ENCODE measurements at regions not wholly inside any gene's neighbourhood (a gene's known extent, or its start where the extent isn't known, plus 50 kb on each side); places are given as distances from the start of the nearest gene placed in this dataset.
"Not testable (repeated sequence)": the region's sequence is repeated elsewhere in the genome, so short reads cannot be mapped to it uniquely, and the experiment has no call there.

GRCh38 chr9:22170556-22170955, 161.5 kb upstream of the CDKN2B start:
- DNase-seq (ENCODE audit: low read depth), result no peak

DNA sequence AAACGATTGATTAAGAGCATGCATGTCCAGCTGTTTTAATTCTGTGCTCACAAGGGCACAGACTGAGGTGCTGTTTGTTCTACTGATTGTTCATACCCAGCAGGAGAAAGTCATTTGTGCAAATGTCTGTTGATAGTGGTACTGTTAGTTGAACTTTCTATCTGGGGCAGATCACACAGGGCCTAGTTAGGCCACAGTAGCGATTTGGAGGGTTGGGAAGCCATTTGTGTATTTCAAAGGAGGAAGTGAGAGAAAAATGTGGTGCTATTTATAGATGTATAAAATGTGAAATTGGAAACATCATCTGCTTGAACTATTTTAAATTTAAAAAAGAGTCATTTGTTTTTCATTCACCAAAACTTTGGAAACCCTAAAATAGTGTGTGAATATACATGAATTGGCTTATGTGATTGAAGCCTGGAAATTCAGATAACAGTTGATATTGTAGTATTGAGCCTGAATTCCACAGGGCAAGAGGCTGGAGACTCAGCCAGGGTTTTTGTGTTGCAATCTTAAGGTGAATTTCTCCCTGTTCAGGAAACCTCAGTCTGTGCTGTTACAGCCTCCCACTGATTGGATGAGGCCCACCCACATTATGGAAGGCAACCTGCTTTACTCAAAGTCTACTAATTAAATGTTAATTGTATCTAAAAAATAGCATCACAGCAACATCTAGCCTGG, 162.0 kb upstream of the CDKN2B start:
- no peak for DNase-seq (ENCODE audit: low read depth)

- DNase-seq (ENCODE audit: low read depth), result no peak
These were observed 162.6 kb upstream of the CDKN2B start for GRCh38 chr9:22171691-22172090.

- DNase-seq (ENCODE audit: low read depth), result no peak
These were observed 164.8 kb upstream of the CDKN2B start for GRCh38 chr9:22173908-22174307.

DNA sequence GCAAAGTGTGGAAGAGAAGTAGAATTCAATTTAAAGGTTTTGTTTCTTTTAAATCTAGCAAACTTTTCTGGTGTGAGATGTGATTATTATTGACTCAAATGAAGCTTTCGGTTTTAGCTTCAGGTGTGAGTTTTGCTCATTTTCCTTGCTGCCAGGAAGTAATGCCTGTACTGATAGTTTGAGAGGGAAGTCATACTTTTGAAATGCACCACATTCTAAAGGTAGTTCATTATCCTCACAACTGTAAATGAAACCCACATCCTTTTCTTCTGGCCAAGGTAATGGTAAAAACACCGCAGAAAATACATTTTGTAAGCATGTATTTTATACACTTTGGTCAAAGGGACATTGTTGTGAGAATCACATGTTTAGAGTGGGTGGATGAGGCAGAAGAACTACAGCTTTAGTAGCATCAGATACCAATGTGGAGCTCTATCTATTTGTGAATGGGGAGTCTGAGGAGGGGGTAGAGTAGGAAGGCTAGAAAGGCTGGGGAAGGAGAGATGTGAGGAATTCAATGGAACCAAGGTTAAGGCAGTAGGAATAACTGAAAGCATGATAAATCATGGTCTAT, 167.0 kb upstream of the CDKN2B start:
- no peak for DNase-seq (ENCODE audit: low read depth)

GRCh38 chr9:22181021-22181420, 171.9 kb upstream of the CDKN2B start:
- not testable (repeated sequence) for DNase-seq (ENCODE audit: low read depth)

DNA sequence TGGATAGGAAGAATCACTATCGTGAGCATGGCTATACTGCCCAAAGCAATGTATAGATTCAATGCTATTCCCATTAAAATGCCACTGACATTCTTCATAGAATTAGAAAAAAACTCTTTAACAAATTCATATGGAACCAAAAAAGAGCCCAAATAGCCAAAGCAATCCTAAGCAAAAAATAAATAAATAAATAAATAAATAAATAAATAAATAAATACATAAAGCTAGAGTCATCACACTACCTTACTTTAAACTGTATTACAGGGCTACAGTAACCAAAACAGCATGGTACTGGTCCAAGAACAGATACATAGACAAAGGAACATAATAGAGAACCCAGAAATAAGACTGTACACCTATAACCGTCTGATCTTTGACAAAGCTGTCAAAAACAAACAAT, 180.4 kb upstream of the CDKN2B start:
- DNase-seq (ENCODE audit: low read depth), result no peak

DNA sequence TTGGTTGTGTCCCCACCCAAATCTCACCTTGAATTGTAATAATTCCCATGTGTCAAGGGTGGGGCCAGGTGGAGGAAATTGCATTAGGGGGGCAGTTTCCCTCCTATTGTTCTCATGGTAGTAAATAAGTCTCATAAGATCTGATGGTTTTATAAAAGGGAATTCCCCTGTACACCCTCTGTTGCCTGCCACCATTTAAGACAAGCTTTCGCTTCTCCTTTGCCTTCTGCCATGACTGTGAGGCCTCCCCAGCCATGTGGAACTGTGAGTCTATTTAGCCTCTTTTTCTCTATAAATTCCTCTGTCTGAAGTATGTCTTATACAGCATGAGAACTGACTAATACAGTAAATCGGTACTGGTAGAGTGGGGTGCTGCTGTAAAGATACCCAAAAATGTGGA, 187.9 kb upstream of the CDKN2B start:
- DNase-seq (ENCODE audit: low read depth), result not testable (repeated sequence)

GRCh38 chr9:22198681-22199080, 189.6 kb upstream of the CDKN2B start:
- DNase-seq (ENCODE audit: low read depth), result no peak

DNA sequence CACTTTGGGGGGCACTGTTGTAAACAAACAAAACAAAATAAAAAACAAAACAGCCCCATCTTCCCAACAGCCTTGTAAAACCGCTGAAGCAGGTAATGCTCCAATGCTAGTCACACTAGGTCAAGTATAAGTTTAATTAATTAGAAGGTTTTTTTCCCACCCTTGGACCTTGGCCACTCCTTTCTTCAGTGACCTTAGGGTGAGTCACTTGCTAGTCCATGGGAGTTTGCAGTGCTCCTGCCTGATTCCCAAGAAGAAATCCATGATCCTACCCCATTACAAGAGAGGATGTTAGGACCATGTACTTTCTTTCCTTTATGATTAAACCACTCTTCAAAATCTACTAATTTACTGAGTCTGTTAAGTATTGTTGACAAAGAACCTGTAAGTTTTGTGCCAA, 192.2 kb upstream of the CDKN2B start:
- no peak for DNase-seq (ENCODE audit: low read depth)

DNA sequence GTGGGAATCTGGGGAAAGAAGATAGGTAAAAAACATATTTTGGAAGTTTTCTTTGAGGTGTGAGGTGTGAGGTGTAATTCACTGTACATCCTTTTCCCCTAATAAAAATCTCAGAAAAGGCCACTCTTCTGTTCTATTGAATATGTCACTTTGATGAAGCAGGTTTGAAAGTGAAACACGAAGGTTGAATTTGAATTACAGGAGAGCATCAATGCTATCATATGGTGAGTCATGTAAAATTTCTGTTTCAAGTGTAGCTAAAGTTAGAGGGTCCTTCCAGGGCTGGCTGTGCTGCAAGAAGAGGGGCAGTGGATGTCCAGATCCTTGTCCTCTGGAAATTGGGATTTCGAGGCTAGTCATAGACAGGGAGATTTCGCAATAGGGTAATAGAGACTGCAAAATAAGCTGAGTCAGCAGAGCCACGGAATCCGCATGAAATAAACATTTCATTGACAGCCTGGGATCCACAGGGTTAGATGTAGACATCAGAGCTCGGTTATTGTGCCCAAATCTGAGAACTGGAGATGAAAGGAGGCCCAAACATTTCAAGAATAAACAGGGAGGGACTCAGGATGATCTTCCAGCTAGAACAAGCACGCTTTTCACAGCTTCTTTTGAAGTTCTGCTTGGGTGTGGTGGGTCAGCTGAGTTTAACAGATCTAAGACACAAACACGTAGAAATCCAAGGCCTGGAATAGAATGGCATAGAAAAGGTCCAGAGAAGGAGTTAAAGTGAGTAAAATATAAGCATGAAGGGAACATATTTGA, 194.4 kb upstream of the CDKN2B start:
- peak; percentile 49 for DNase-seq (ENCODE audit: low read depth)

- DNase-seq (ENCODE audit: low read depth), result no peak
These were observed 195.1 kb upstream of the CDKN2B start for GRCh38 chr9:22204240-22204639.

DNA sequence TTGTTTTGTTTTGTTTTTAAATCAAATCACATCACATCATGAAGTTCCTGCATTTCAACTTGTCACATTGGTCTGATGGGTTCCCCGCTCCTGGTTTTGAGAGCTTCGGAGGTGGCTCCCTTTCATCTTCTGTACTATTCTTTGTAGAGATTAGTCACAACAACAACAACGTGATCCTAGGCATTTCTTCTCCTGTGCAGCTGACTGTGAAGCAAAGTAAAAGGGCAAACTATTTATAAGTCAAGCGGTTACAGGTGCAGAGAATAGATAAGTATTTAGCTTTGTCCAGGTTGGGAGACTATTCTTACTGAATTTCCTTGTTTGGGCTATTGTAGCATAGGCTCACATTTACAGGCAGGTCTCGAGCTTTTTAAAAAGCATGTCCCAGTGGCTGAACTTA, 197.7 kb upstream of the CDKN2B start:
- no peak for DNase-seq (ENCODE audit: low read depth)

- peak; percentile 77 for DNase-seq (ENCODE audit: low read depth)
These were observed 199.9 kb upstream of the CDKN2B start for GRCh38 chr9:22208846-22209585.

DNA sequence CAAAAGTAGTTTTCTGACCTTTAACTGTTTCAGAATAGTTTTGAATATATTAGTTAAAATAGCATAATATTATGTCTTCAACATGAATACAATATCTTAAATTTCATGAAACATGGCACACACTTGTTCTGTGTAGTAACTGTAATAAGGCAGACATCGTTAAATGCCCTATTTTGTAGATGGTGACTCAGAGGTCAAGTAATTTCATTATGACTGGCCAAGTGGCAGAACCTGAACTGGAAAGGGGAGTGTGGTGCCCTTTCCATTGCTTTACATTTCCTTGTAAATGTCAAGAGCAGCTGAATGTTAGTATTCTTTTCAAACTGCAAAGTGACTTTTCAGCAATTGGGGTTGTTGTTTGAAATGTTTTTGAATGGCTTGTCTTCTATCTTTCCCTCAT, 201.2 kb upstream of the CDKN2B start:
- peak; percentile 58 for DNase-seq (ENCODE audit: low read depth)

GRCh38 chr9:22210936-22211335, 201.8 kb upstream of the CDKN2B start:
- DNase-seq (ENCODE audit: low read depth), result no peak

DNA sequence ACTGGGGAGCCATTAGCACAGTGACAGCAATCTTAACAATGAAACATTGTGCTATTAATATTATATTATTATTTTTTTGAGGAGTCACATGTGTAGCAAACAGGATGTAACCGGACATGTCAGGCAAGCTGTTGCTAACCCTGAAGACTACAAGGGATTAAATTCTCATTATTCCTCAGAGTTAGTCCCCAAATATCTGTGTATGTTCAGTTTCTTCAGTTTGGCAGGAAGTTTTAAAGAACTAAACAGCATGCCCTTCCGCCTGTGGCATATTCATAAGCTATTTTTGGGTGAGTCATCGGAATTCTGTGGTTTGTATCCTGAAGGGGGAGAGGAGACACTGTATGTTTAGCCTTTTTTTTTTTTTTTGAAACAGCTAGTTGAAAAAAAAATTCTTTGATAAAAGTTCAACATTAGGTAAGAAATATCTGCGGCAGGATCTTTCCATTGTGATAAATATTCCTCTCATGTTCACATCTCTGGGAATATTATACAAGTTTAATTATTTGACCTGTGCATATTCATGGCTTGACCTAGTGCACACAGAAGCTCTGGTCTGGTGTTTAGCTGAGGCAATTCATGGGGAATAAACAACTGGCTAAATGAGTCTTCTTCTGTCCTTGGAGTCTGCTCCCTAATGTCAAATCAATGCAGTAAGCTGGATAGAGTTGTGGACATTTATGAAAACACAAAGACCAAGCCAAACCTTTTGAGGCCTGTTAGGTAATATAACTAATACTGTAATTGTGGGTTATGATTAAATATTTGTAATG, 202.7 kb upstream of the CDKN2B start:
- peak; percentile 96 for DNase-seq (ENCODE audit: low read depth)

DNA sequence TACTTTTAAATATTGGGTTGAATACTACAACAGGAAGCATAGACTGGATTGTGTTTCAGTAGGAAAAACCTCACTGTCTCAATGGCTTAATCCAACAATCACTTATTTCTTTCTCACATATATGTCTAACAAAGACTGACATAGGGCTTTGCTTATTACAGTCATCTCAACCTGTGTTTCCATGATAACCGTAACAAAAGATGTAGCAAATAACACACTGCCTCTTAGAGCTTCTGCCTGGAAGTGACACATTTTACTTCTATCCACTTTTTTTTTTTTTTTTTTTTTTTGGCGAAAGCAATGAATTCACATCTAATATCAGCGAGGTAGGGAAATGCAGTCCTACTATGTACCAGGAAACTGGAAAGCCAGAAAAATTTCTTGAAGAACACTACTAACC, 204.9 kb upstream of the CDKN2B start:
- DNase-seq (ENCODE audit: low read depth), result peak; percentile 65

DNA sequence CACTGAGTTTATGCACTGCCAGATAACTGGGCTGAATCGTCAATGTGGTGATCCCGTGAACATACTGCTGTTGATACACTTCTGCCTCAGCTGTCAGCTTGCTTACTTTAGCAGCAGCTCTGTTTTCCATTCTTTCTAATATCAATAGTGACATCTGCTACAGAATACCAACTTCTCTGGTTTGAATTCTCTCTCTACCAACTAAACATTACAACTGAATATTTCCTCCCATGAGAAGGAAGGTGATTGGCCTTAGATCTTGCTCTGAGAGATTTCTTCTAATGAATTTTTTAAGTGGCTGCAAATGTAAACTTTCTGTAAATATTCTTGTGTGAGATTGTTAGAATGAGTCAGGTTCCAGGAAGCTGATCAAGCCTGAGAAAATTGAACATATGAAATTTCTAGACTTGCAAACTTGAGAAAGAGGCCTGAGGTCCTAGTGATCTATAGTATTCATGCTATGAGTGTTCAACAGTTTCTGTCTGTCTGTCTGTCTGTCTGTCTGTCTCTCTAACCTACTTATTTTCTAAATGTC, 205.5 kb upstream of the CDKN2B start:
- no peak for DNase-seq (ENCODE audit: low read depth)

GRCh38 chr9:22215521-22215920, 206.4 kb upstream of the CDKN2B start:
- DNase-seq (ENCODE audit: low read depth), result no peak

- DNase-seq (ENCODE audit: low read depth), result peak; percentile 98
These were observed 207.6 kb upstream of the CDKN2B start for GRCh38 chr9:22216730-22217172.
